GM12875 (cell line): ENCODE measurements at regions not wholly inside any gene's neighbourhood (a gene's known extent, or its start where the extent isn't known, plus 50 kb on each side); places are given as distances from the start of the nearest gene placed in this dataset.

Source experiments
- H3K4me3 ChIP-seq: one replicate; pipeline ENCODE4 v1.5.1; 2011; ENCODE audit warnings: low read depth, low read length, control low read depth
- CTCF ChIP-seq: IDR thresholded peaks from 2 replicates; pipeline ENCODE4 v1.5.1; 2011; ENCODE audit warnings: low read depth, mild to moderate bottlenecking, control low read depth, inconsistent platforms, low read length, moderate library complexity, borderline replicate concordance; ENCODE audit not compliant: insufficient read depth

GRCh38 chrX:14476205-14476604, 53.1 kb upstream of the GLRA2 start:
- no peak overlapping the region for H3K4me3 ChIP-seq
- no peak for TF ChIP-seq CTCF

GRCh38 chrX:14449773-14450172, 79.6 kb upstream of the GLRA2 start:
- no peak for TF ChIP-seq CTCF
- no peak overlapping the region for H3K4me3 ChIP-seq

- no peak for TF ChIP-seq CTCF
- H3K4me3 ChIP-seq = no peak overlapping the region
Observed at GRCh38 chrX:14448406-14448805, 80.9 kb upstream of the GLRA2 start.

GRCh38 chrX:14440106-14440505, 89.2 kb upstream of the GLRA2 start:
- H3K4me3 ChIP-seq = no peak overlapping the region
- TF ChIP-seq CTCF = no peak

GRCh38 chrX:14427614-14428013, 101.7 kb upstream of the GLRA2 start:
- no peak overlapping the region for H3K4me3 ChIP-seq
- no peak for TF ChIP-seq CTCF

- H3K4me3 ChIP-seq = no peak overlapping the region
- no peak for TF ChIP-seq CTCF
Observed at GRCh38 chrX:14420841-14421240, 108.5 kb upstream of the GLRA2 start.

- no peak for TF ChIP-seq CTCF
- H3K4me3 ChIP-seq = no peak overlapping the region
Observed at GRCh38 chrX:14412686-14413085, 116.7 kb upstream of the GLRA2 start.
